ENCODE measurements at regions not wholly inside any gene's neighbourhood (a gene's known extent, or its start where the extent isn't known, plus 50 kb on each side); places are given as distances from the start of the nearest gene placed in this dataset.
"Not testable (repeated sequence)": the region's sequence is repeated elsewhere in the genome, so short reads cannot be mapped to it uniquely, and the experiment has no call there.

DNA sequence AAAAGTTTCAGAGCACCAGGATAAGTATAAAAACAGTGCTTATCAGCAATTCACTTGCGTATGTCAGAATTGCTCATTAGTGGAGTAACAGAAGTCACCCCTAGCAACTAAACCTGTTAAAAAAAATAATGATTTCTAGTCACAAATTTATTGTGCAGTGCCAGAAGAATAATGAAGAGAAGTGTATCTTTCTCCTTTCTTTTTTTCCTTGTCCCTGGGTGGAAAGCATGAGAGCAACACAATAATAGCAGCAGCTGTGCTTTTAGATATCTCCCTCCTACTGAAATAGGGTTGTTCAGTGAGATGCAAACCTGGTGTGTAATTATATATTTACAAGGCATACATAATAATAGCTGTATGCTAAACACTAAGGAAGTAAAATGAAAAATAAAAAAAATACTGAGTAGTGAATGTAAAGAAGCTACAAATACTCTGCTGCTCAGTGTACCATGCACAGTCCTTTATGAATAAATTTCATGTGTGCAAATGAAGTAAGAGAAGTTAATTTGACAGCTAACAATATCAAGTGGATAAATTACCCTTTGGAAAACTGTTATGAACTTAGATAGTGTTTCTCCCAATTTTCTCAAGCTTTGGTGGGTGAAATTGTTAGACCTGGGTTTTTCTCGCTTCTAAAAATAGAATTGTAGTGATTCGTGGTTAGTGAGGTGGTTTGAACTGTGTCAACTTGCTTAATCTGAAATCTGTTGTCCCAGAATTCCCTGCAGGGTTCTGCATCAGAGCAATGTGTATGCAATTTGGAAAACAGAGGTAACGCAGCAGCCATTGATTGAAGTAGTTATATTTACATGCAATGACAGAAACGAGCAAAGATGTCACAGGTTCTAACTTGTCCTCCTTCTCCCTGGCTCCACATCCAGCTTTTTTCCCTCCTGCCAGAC is 125.7 kb upstream of the NDST3 start:
- WGBS, 10 experiments = 0 to 100% (median 58%) methylated on average over 1 to 5 of the region's 5 CpGs
- in situ Hi-C loops (cut with MboI; ENCODE audit: low pct_unique_long_range_greater_than_20kb in 2 of 9, low sequenced_read_pairs in 9 of 9, unreplicated experiment in 9 of 9) = no loop called here
- peak in 6 of 8 experiments; percentile 22 to 76 (median 68) for ATAC-seq (replicated peaks in 6 of 8)
- Histone ChIP-seq H3K4me1 (replicated peaks in 1 of 2) (peaks cover 8 to 12% of the 10 kb centered on the region in 2 donors), H3K4me3 (no peak overlapping the region), H3K27ac (no peak overlapping the region)

DNA sequence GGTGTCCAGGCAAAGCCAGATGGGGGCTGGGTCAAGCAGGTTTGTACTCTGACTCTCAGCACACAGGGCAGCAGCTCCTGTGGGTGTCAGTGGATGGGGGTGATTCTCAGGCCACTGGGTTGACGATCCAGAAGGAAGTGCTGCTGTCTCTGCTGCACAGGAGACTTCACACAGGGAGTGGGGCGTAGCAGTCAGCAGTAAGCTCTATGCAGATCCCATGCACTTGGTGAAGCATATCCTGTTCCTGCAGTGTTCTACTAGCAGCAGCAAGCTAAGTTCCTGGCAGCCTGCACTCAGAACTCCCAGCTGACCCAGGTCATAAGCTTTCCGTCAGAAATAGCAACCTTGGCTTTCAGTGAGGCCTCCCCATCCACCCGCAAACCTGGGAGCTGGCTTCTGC is 117.6 kb upstream of the NDST3 start:
- ATAC-seq (replicated peaks in 6 of 8) = peak in 1 of 8 experiments; percentile 97
- Histone ChIP-seq H3K4me3 (no peak overlapping the region), H3K27ac (no peak overlapping the region), H3K4me1 (replicated peaks in 1 of 2) (no peaks in the 10 kb centered on the region)
- in situ Hi-C loops (cut with MboI; ENCODE audit: low pct_unique_long_range_greater_than_20kb in 2 of 9, low sequenced_read_pairs in 9 of 9, unreplicated experiment in 9 of 9) = no loop called here
- 0 to 100% (median 20%) methylated on average over 1 of the region's 4 CpGs; no CpG with 5 or more reads in 7 of the 10 experiments for WGBS, 10 experiments

DNA sequence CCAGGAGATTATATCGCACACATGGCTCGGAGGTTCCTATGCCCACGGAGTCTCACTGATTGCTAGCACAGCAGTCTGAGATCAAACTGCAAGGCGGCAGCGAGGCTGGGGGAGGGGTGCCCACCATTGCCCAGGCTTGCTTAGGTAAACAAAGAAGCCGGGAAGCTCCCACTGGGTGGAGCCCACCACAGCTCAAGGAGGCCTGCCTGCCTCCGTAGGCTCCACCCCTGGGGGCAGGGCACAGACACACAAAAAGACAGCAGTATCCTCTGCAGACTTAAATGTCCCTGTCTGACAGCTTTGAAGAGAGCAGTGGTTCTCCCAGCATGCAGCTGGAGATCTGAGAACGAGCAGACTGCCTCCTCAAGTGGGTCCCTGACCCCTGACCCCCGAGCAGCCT is 112.0 kb upstream of the NDST3 start:
- 0 to 60% (median 40%) methylated on average over 1 of the region's 9 CpGs; no CpG with 5 or more reads in 7 of the 10 experiments for WGBS, 10 experiments
- H3K4me3 ChIP-seq; H3K4me1 ChIP-seq (replicated peaks in 1 of 2); in situ Hi-C loops (cut with MboI; ENCODE audit: low pct_unique_long_range_greater_than_20kb in 2 of 9, low sequenced_read_pairs in 9 of 9, unreplicated experiment in 9 of 9); ATAC-seq (replicated peaks in 6 of 8); H3K27ac ChIP-seq: not testable (repeated sequence)

DNA sequence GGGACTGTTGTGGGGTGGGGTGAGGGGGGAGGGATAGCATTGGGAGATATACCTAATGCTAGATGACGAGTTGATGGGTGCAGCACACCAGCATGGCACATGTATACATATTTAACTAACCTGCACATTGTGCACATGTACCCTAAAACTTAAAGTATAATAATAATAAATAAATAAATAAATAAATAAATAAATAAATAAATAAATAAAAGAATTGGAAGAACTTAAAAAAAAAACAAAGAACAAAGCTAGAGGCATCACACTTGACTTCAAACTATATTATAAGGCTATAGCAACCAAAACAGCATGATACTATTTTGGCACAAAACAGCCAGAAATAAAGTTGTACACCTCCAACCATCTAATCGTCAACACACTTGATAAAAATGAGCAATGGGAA is 106.5 kb upstream of the NDST3 start:
- H3K4me3 ChIP-seq; H3K27ac ChIP-seq; in situ Hi-C loops (cut with MboI; ENCODE audit: low pct_unique_long_range_greater_than_20kb in 2 of 9, low sequenced_read_pairs in 9 of 9, unreplicated experiment in 9 of 9); ATAC-seq (replicated peaks in 6 of 8); H3K4me1 ChIP-seq (replicated peaks in 1 of 2): not testable (repeated sequence)
- WGBS, 10 experiments = 13 to 100% (median 70%) methylated on average over 1 to 2 of the region's 2 CpGs; no CpG with 5 or more reads in 2 of the 10 experiments

DNA sequence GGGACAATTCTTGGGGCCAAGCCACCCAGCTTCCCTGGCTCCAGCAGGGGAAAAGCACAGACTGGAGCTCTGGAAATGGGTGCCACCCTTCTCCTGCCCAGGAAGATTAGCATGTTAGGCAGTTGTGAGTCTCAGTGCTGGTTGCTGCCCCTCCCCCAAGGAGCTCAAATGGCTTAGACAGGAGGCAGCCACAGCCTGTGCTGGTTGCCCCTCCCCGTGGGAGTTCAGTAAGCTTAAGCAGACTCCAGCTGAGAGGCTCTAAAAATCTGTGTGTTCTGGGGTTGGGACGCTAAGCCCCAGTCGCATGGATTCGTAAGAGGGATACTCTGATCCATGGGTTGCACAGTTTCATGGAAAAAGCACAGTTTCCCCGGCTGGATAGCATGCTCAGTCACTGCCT is 92.7 kb upstream of the NDST3 start:
- Histone ChIP-seq H3K4me1 (replicated peaks in 1 of 2) (no peaks in the 10 kb centered on the region), H3K4me3 (no peak overlapping the region), H3K27ac (no peak overlapping the region)
- 6 to 90% (median 50%) methylated on average over 1 to 5 of the region's 5 CpGs; no CpG with 5 or more reads in 5 of the 10 experiments for WGBS, 10 experiments
- in situ Hi-C loops (cut with MboI; ENCODE audit: low pct_unique_long_range_greater_than_20kb in 2 of 9, low sequenced_read_pairs in 9 of 9, unreplicated experiment in 9 of 9) = no loop called here
- ATAC-seq (replicated peaks in 6 of 8) = peak in 2 of 8 experiments; percentile 37 to 61

DNA sequence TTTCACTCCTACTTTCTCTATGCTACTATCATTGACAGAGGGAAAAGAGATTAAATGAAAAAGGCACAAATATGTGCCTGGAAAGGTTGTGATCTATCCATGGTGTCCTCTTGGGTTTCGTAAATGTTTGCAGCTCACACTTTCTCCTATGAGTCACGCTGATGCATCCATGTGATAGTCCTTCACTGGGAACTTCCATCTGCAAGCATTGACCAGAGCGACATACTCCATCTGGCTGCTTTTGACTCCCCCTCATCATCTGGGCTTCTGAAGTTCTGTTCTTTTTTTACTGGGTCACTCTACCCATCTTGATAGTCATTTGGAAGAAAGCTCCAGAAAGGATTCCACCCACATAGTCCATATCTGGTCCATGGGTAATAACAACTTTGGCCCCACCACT is 84.7 kb upstream of the NDST3 start:
- Histone ChIP-seq H3K27ac (no peak overlapping the region), H3K4me3 (no peak overlapping the region), H3K4me1 (replicated peaks in 1 of 2) (no peaks in the 10 kb centered on the region)
- in situ Hi-C loops (cut with MboI; ENCODE audit: low pct_unique_long_range_greater_than_20kb in 2 of 9, low sequenced_read_pairs in 9 of 9, unreplicated experiment in 9 of 9) = no loop called here
- 0 to 94% (median 71%) methylated on average over 1 to 3 of the region's 3 CpGs; no CpG with 5 or more reads in 1 of the 10 experiments for WGBS, 10 experiments
- ATAC-seq (replicated peaks in 6 of 8) = peak in 1 of 8 experiments; percentile 41

DNA sequence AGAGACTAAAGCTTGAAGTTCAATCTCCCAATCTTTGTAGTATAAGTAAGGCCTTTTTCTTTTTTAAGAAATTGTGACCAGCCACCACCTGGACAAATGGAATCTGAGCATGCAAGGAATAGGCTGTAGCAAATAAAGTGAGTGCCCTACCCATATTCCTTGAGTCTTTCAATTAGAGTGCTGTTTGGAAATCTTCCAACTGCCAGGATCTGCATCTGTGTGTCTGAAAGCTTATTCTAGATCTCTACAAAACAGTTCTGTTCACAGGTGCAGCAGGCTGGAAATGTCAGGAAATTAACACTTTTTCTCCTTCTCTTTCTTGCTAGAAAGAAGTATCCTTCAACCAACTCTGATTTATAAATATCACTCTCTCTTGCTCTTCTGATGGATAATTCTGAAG is 76.7 kb upstream of the NDST3 start:
- H3K27ac ChIP-seq = no peak overlapping the region
- H3K4me3 ChIP-seq = no peak overlapping the region
- no peaks in the 10 kb centered on the region for H3K4me1 ChIP-seq (replicated peaks in 1 of 2)
- in situ Hi-C loops (cut with MboI; ENCODE audit: low pct_unique_long_range_greater_than_20kb in 2 of 9, low sequenced_read_pairs in 9 of 9, unreplicated experiment in 9 of 9) = no loop called here
- ATAC-seq (replicated peaks in 6 of 8) = no peak

DNA sequence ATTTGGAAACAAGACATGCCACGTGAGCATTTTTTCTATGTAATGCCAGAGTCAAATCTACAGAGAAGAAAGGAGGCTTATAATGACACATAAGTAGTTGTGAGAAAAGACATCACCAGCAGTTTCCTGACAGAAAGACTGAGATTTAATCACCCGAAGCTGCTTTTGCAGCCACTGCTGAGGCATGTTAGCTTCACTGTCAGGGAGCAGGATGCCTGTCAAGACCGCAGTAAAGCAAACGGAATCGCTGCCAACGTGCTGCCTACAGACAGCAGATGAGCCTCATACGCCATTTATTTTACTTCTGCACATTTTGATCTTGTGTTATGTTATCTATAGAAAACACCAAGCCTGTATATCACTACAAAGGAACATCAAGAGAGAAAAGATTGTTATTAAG is 68.7 kb upstream of the NDST3 start:
- Histone ChIP-seq H3K4me1 (replicated peaks in 1 of 2) (peaks cover 0 to 6% of the 10 kb centered on the region in 2 donors), H3K4me3 (no peak overlapping the region), H3K27ac (no peak overlapping the region)
- 2 to 100% (median 57%) methylated on average over 1 to 7 of the region's 7 CpGs for WGBS, 10 experiments
- ATAC-seq (replicated peaks in 6 of 8) = peak in 5 of 8 experiments; percentile 22 to 63 (median 40)
- in situ Hi-C loops (cut with MboI; ENCODE audit: low pct_unique_long_range_greater_than_20kb in 2 of 9, low sequenced_read_pairs in 9 of 9, unreplicated experiment in 9 of 9) = no loop called here

DNA sequence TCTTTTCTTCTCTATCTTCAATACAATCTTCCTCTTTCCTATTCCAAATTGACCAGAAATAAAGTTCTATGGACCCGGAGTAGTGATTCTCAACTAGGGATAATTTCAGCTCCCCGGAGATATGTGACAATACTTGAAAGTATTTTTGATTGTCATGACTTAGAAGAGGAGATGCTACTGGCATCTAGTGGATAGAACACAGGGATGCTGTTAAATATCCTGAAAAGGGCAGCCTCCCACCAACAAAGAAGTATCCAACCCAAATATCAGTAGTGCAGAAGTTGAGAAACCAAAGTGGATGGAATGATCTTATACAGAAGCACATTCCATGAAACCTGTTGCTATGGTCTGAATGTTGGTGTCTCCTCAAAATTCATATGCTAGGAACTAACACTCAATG is 65.7 kb upstream of the NDST3 start:
- H3K4me1 ChIP-seq (replicated peaks in 1 of 2) = peaks cover 6 to 14% of the 10 kb centered on the region in 2 donors
- peak in 2 of 8 experiments; percentile 39 to 45 for ATAC-seq (replicated peaks in 6 of 8)
- 0 to 96% (median 50%) methylated on average over 1 to 2 of the region's 2 CpGs; no CpG with 5 or more reads in 2 of the 10 experiments for WGBS, 10 experiments
- in situ Hi-C loops (cut with MboI; ENCODE audit: low pct_unique_long_range_greater_than_20kb in 2 of 9, low sequenced_read_pairs in 9 of 9, unreplicated experiment in 9 of 9) = no loop called here
- no peak overlapping the region for H3K27ac ChIP-seq
- H3K4me3 ChIP-seq = no peak overlapping the region

DNA sequence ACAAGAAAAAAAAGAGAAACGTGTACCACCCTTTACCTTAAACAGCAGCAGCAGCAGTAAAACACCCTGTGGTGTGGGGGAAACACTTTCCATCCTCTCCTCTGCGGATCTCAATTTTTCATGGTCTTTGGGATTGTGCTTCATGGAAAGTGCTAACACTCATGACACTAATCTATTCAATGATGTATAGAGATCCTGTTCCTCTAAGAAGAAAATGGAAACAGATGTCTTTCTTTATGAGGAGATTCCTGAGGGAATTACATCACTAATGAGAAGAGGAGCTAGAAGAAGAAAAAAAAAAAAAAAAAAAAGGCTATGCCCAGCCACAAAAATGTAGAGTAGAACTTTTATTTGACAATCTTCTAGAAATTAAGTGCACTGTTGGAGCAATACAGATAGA is 62.9 kb upstream of the NDST3 start:
- H3K4me1 ChIP-seq (replicated peaks in 1 of 2) = peaks cover 6 to 8% of the 10 kb centered on the region in 2 donors
- in situ Hi-C loops (cut with MboI; ENCODE audit: low pct_unique_long_range_greater_than_20kb in 2 of 9, low sequenced_read_pairs in 9 of 9, unreplicated experiment in 9 of 9) = no loop called here
- ATAC-seq (replicated peaks in 6 of 8) = peak in 6 of 8 experiments; percentile 27 to 88 (median 67)
- H3K27ac ChIP-seq = no peak overlapping the region
- no peak overlapping the region for H3K4me3 ChIP-seq
- 0 to 80% (median 48%) methylated on average over 1 to 2 of the region's 2 CpGs; no CpG with 5 or more reads in 1 of the 10 experiments for WGBS, 10 experiments

DNA sequence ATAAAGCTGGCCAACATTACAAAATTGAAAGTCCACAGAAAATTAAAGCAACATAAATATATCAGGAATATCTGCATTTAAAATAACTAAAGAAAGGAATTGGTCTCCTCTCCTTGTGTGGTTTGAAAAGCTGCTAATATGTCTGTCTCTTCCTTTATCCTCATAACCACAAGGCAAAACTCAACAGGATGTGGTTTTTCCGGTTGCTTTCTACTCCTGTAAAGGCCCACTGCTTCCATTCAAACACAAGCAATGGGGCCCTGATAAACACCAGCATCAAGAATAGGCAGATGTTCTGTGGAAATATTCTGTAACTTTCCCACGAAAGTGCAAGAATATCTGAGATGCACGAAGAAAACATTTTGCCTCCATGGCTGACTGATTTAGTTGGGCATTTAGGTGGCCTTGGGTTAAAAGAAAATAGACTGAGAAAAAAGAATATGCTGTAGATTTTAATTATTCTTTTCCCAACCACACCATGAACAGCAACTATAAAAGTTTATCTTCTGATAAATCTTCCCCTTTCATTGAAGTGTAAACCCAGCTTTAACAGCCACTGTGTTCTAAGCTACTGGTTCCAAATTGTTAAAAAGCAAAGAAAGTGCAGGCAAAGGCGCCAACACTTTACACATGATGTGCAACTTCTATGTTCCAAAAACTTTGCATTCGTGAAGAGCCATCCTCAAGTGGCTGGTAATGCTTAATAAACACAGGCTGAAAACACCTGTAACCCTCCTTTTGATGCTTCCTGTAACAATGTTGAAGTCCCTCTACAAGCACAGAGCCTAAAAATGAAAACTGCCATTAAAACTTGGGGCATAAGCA is 50.5 kb upstream of the NDST3 start:
- Histone ChIP-seq H3K4me1 (replicated peaks in 1 of 2) (no peaks in the 10 kb centered on the region), H3K4me3 (no peak overlapping the region), H3K27ac (no peak overlapping the region)
- in situ Hi-C loops (cut with MboI; ENCODE audit: low pct_unique_long_range_greater_than_20kb in 2 of 9, low sequenced_read_pairs in 9 of 9, unreplicated experiment in 9 of 9) = no loop called here
- no peak for ATAC-seq (replicated peaks in 6 of 8)
- WGBS, 10 experiments = 9 to 100% (median 80%) methylated on average over 1 to 5 of the region's 5 CpGs

DNA sequence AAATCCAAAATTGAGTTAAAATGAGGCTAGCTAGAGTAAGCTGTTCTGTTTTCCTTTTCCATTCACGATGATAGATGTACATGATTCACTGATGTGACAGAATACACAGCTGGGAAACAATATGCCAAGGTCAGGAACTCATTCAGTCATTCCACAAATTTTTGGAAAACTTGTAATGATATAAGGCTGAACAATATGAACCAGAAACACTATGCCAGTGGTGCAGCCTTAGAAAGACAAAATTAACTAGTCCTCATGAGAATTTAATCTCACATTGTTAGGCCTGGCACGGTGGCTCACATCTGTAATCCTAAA is 50.0 kb upstream of the NDST3 start:
- no peak for ATAC-seq (replicated peaks in 6 of 8)
- in situ Hi-C loops (cut with MboI; ENCODE audit: low pct_unique_long_range_greater_than_20kb in 2 of 9, low sequenced_read_pairs in 9 of 9, unreplicated experiment in 9 of 9) = no loop called here
- 0 to 100% (median 49%) methylated on average over 1 to 2 of the region's 2 CpGs; no CpG with 5 or more reads in 4 of the 10 experiments for WGBS, 10 experiments
- Histone ChIP-seq H3K27ac (no peak overlapping the region), H3K4me1 (replicated peaks in 1 of 2) (no peaks in the 10 kb centered on the region), H3K4me3 (no peak overlapping the region)
